Stimulated activated CD8-positive, alpha-beta memory T cell treated with anti-CD3 and anti-CD28 coated beads, Interleukin-4, amount 100 ng/mL, for 48 hours (primary cell): ENCODE measurements at regions not wholly inside any gene's neighbourhood (a gene's known extent, or its start where the extent isn't known, plus 50 kb on each side); places are given as distances from the start of the nearest gene placed in this dataset.

ENCODE experiments used
- DNase-seq: peaks from one replicate; pipeline ENCODE4 v3.0.0-alpha.2; 2020

DNA sequence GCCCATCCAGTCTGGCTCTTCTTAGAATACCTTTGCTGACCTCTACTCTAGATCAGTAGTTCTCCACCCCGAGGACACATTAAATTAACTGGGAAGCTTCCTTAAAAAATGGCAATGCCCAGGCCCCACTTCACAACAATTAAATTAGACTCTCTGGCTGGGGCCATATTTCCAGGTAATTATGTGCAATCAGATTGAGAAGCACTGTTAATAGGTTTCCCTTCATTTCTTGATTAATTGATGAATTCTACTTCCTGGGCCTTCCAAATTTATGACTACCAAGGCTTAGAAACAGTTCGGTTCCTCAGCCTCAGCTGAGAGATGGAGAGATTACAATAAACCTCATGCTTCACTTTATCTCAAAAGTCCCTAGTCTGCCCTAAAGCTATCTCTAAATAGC is 71.7 kb upstream of the LIMCH1 start:
- DNase-seq: no peak

DNA sequence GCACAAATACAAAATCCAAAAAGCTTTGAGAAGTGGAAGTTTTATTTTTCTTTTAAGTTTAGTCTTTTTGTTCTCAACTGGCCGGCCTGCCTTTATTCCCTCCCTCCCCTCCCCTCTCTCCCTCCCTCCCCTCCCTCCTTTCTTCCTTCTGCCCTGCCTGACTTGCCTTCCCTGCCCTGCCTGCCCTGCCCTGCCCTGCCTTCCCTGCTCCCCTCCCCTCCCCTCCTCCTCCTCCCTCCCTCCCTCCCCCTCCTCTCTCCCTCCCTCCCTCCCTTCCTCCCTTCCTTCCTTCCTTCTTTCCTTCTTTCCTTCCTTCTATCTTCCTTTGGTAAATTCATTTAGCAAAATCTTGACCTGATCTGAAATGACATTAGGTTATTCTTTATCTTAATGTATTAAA is 69.8 kb upstream of the LIMCH1 start:
- no peak for DNase-seq

DNA sequence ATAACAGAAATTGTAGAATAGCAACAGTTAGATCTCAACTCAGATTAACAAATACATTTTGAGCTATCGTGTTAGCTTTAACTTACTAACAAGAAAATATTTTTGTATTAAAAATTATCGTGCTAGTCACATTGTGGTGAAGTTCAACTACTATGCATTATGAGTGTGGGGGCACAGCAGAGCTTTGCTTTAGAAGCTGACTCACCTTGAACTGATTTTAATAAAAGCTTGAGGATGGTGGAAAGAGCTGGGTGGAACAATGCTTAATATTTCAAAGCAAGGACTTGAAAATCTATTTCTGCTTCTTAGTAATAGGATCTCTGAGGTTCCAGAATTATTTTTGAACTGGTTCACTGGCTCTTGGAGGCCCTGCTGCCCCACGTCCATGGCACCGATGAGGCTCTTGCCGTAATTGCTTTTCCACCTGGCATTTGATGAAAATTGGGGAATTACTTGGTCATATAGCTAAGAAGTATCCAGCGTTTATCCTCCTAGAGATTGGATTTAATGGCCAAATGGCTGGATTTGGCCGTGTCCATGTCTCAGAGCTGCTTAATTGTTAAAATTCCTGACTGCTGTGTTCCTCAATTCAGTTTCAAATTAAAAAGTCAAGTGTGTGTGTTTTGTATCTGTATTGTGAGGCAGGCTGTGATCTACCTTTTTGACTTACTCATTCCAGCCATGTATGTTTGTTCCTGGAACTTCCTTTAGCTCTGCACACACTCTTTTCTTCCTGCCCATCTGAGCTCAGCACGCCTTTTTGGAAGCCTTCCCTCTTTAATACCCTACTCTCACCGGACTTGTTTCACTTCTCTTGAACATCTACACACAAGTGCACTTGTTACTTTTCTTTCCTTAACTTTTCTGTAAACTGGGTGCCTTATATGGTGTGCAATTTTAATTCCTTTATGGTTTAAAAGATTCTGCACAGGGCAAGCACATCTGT is 66.6 kb upstream of the LIMCH1 start:
- DNase-seq: no peak

DNA sequence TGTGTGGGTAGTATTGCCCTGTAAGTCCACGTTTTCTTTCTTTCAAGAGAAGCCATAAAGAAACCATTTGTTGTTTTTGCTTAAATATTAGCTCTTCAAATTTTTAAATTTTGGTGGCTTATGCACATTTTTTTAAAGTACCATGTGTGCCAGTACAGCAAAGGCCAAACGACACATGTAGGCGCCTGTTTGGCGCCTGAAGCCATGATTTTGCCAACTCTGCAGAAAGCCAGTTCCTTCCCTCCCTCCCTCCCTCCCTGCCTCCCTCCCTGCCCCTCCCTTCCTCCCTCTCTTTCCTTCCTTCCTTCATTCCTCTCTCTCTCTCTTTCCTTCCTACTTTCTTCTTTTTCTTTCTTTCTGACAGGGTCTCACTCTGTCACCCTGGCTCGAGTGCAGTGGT is 65.9 kb upstream of the LIMCH1 start:
- DNase-seq: no peak

DNA sequence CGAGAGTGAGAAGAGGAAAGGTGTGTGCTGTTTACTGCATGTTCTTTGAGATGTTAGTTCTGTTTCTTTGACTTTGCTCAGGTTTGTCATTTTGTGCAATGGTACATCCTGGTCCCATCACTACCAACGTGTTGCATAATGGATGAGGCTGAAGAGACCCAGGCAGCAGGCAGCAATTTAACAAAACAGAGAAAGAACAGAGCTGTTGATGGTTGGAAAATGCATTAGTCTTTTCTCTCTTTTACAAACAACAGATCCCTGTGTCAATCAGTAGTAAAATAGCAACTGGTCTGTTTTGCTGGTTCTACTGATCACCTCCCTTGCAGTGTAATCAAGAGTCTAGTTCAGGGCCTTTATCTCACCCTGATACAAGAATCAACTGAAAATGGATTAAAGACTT is 64.8 kb upstream of the LIMCH1 start:
- no peak for DNase-seq

DNA sequence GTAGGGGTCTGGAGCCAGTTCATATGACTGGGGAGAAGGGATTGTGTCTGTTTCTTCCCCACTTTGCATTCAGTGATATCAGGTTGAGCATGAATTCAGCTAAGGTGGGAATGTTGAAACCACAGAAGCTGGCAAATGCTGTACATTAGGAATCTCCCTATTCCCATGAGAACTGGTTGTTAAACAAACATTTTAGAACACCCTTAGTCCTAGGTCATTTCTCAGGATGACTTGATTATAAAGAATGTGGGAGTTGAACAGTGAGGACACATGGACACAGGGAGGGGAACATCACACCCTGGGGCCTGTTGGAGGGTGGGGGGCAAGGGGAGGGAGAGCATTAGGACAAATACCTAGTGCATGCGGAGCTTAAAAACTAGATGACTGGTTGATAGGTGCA is 62.6 kb upstream of the LIMCH1 start:
- no peak for DNase-seq

DNA sequence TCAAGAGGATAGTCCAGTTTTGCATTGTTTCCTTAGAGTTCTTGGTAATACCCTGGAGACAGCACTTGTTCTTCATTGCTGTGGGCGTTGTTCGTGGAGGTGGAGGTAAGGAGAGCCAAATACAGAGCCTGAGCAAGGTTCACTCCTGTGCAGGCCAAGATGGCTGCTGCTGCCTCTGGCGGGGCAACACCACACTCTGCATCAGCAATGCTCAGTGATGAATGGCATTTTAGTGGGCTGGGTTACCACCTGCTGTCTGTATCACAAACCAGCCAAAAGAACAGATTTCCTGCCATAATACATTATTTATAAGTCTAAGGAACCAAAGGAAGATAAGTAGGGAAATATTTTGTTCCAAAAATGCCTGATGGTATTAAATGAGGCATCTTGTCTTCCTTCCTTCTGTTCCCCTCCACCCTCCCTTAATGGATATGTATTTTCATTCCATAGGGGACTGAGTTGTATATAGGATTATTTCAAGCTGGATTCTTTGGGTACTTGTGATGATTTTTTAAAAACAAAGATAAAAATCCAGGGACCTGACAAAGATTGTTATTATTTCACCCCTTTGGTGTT is 61.6 kb upstream of the LIMCH1 start:
- DNase-seq: no peak

DNA sequence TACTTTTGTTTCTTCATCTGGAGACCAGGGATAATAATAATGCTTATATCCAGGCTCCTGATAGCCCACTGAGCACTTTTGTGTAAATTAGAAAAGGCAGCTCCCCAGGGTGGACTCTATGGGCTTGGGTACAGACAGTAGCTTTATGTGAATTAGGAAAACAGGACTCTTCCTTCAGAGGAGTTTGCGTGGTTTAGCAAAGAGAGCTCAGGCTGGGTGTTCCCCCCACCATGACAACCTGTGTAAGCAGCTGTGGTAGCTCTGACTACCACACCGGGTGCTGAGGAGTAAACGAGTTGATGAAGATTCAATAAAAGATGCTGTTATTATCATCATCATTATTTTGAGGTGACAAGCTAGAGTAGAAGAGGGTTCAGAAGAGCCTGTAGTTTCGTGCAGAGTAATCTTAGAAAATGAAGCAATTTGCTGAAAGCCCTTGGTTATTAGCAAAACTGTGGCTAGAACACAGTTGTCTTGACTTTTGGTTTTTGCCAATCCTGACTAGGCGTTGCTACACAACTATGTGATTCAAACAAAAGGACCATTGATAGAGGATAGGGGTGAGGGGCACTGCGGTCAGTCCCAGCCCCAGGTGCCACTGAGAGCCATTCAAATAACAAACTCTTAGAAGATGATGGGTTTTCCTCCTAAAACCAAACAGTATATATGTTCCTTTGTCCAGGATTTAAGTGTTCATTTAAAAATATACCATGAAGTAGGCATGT is 60.6 kb upstream of the LIMCH1 start:
- DNase-seq: no peak

DNA sequence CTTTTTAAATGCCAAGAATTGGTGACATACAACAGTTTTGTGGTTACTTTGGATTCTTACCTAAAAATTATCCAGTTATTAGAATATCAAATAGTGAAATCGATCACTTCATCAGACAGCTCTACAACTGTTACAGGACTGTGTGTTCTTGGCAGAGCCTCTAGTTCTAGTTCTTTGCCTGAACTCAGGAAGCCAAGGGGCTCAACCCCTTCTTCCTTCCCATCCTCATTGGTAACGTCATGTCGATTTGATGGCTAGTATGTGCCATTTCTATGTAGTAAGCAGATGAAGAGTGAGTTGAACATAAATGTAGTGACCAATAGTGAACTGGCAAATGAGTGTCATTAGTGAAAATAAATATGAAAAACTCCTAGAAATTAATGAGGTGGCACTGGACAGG is 59.4 kb upstream of the LIMCH1 start:
- no peak for DNase-seq

DNA sequence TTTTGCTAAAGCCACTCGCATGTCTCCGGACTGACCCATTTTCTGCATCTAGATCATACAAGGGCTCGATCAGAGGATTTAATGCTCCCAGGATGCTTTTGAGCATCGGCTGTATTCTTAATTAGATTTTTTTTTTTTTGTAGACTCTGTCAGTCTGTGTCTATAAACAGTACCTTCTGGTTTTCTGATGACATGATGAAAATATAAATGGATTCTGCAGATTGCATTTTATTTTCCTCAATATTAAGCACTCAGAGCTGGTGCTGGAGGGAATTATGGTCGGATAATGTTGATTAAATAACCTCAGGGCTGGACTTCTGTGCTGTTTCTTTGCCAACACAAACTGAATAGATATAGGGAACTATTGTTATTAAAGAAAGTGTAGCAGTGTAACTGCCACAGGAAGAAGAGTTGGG is 57.1 kb upstream of the LIMCH1 start:
- DNase-seq: no peak

DNA sequence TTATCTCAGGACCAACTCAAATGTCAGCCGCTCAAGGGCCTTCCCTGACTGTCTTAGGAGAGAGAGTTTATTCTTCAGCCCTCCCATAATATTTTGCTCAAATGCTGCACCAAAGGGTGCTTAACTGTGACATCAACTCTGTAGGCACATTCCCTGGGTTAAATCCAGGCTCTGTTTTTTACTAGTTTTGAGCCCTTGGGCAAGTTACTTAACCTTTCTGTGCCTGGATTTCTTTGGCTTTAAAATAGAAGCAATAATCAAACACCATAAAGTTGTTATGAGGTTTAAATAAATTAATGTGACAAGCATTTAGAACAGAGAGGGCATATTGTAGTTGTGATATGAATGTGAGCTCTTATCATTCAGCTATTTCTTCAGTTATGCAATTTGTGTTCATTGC is 54.2 kb upstream of the LIMCH1 start:
- DNase-seq: no peak

DNA sequence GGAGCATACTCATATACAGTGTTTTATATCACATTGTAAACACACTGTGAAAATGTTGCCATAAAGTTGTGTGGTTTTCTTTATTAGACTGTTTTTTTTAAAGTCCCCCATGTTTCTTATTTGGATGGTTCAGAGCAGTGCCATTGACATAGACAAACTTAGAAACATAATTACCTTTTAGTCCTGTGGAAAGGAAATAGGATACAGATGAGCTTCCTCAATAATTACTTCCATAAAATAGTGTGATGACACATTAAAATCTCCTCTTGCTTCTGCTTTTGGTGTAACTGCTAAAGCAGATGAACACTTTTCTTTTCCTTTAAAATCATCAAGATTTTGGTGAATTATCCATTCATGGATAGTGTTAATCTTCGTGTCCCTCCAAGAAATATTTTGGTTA is 52.9 kb upstream of the LIMCH1 start:
- no peak for DNase-seq

DNA sequence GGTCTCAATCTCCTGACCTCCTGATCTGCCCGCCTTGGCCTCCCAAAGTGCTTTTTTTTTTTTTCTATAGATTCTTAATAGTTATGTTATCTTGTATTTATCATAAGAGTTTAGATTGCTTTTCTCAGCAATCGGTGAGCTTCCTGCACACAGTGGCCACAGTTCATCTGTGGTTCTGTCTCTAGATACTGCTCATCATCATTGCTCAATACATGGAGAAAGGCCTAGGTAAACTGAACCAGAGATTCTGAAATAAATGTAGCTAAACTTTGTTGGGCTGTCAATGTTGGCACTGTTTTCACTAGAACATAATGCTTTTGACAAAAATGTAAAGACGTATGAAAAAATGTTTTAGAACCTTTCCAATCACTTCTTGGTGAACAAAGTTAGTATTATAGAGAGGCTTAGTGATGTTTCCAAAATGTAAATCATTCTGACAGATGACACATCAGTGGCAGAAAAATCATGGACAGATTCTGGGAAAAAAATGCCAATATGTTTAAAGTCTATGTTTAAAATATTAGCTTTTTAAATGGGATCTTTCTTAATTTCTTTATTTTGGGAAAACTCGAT is 50.0 kb upstream of the LIMCH1 start:
- no peak for DNase-seq
